IMR-90 (cell line): ENCODE measurements at regions not wholly inside any gene's neighbourhood (a gene's known extent, or its start where the extent isn't known, plus 50 kb on each side); places are given as distances from the start of the nearest gene placed in this dataset.

ENCODE experiments used
- ATAC-seq: fragments of 200-7000 bp; cut with Tn5 transposase; 2 replicates; pipeline ENCODE4 v1.9.1; 2020; ENCODE audit warnings: low read depth, mild to moderate bottlenecking, moderate library complexity
- BruUV-seq: library from RNA; stranded (reverse); fragments of 400-500 nt; replicated peaks from 2 replicates; lab custom pipeline; 2021; lab: Mats Ljungman, UMichigan
- CTCF ChIA-PET: fragments of 300-600 bp; formaldehyde crosslinking; extraction: SDS; loops from one replicate; lab custom pipeline; 2021; ENCODE audit warnings: antibody characterized with exemption; lab: Yijun Ruan, JAX
- POLR2A ChIA-PET: fragments of 300-600 bp; sonication (Branson Sonifier 250); formaldehyde crosslinking; loops from one replicate; lab custom pipeline; 2022; ENCODE audit warnings: antibody characterized with exemption; ENCODE audit not compliant: unreplicated experiment; lab: Charles Lee
- DNase-seq: peaks from one replicate; pipeline ENCODE4 v3.0.0; 2013
- H2AFZ ChIP-seq: replicated peaks from 2 replicates; pipeline ENCODE3; 2013; ENCODE audit warnings: low read length, mild to moderate bottlenecking; ENCODE audit not compliant: poor library complexity
- H2AK5ac ChIP-seq: 2 replicates; pipeline ENCODE4 v1.6.1; 2013; ENCODE audit warnings: low read depth, low read length, inconsistent platforms
- H2AK9ac ChIP-seq: replicated peaks from 2 replicates; pipeline ENCODE3; 2013; ENCODE audit warnings: mild to moderate bottlenecking, low read depth, low read length, moderate library complexity; ENCODE audit not compliant: poor library complexity
- H2BK120ac ChIP-seq: 2 replicates; pipeline ENCODE4 v1.6.1; 2013; ENCODE audit warnings: low read depth, low read length, inconsistent platforms
- H2BK15ac ChIP-seq: 3 replicates; pipeline ENCODE4 v1.6.1; 2013; ENCODE audit warnings: low read depth, low read length, inconsistent platforms
- H2BK20ac ChIP-seq: 2 replicates; pipeline ENCODE4 v1.6.1; 2013; ENCODE audit warnings: low read depth, mild to moderate bottlenecking, inconsistent platforms, low read length, moderate library complexity
- H2BK5ac ChIP-seq: 2 replicates; pipeline ENCODE4 v1.6.1; 2013; ENCODE audit warnings: mild to moderate bottlenecking, low read depth, low read length, inconsistent platforms; ENCODE audit not compliant: poor library complexity, severe bottlenecking
- H3K14ac ChIP-seq: replicated peaks from 2 replicates; pipeline ENCODE4 v1.6.1; 2013; ENCODE audit warnings: low read depth, low read length, inconsistent platforms
- H3K18ac ChIP-seq: 2 replicates; pipeline ENCODE4 v1.6.1; 2013; ENCODE audit warnings: low read depth, low read length, control low read depth
- H3K23ac ChIP-seq: 2 replicates; pipeline ENCODE4 v1.6.1; 2013; ENCODE audit warnings: low read depth, low read length, inconsistent platforms
- H3K27ac ChIP-seq: 2 replicates; pipeline ENCODE4 v1.5.1; 2013; ENCODE audit warnings: mild to moderate bottlenecking, control low read depth, low read length; ENCODE audit not compliant: insufficient read depth
- H3K27me3 ChIP-seq: 2 replicates; pipeline ENCODE4 v1.6.1; 2013; ENCODE audit warnings: low read length; ENCODE audit not compliant: control insufficient read depth, insufficient read depth
- H3K36me3 ChIP-seq: 2 replicates; pipeline ENCODE4 v1.6.1; 2013; ENCODE audit warnings: low read length, mixed read lengths; ENCODE audit not compliant: control insufficient read depth, insufficient read depth
- H3K4ac ChIP-seq: 2 replicates; pipeline ENCODE4 v1.6.1; 2013; ENCODE audit warnings: low read depth, low read length, inconsistent platforms
- H3K4me1 ChIP-seq: 2 replicates; pipeline ENCODE4 v1.6.1; 2013; ENCODE audit warnings: low read length, mixed read lengths; ENCODE audit not compliant: control insufficient read depth, insufficient read depth
- H3K4me2 ChIP-seq: 2 replicates; pipeline ENCODE4 v1.6.1; 2013; ENCODE audit warnings: low read depth, mild to moderate bottlenecking, control low read depth, low read length, moderate library complexity
- H3K4me3 ChIP-seq: 2 replicates; pipeline ENCODE4 v1.5.1; 2013; ENCODE audit warnings: low read depth, mild to moderate bottlenecking, control low read depth, low read length, moderate library complexity; ENCODE audit not compliant: insufficient read depth
- H3K56ac ChIP-seq: 2 replicates; pipeline ENCODE4 v1.6.1; 2013; ENCODE audit warnings: low read length, inconsistent platforms; ENCODE audit not compliant: insufficient read depth; ENCODE audit errors: extremely low read depth
- H3K79me1 ChIP-seq, 2 experiments: 2 replicates each; pipeline ENCODE4 v1.6.1; 2013; ENCODE audit warnings: low read length in 2 of 2, inconsistent platforms in 1 of 2, low read depth in 1 of 2
- H3K9ac ChIP-seq: 2 replicates; pipeline ENCODE4 v1.6.1; 2013; ENCODE audit warnings: low read depth, low read length, control low read depth
- H3K9me1 ChIP-seq: 2 replicates; pipeline ENCODE4 v1.6.1; 2013; ENCODE audit warnings: low read length, inconsistent platforms; ENCODE audit not compliant: insufficient read depth
- H3K9me3 ChIP-seq: 2 replicates; pipeline ENCODE4 v1.6.1; 2013; ENCODE audit warnings: low read length; ENCODE audit not compliant: control insufficient read depth, insufficient read depth
- H4K20me1 ChIP-seq: 2 replicates; pipeline ENCODE4 v1.6.1; 2013; ENCODE audit warnings: low read length, inconsistent platforms; ENCODE audit not compliant: insufficient read depth
- H4K5ac ChIP-seq: 2 replicates; pipeline ENCODE4 v1.6.1; 2013; ENCODE audit warnings: mild to moderate bottlenecking, low read depth, low read length, control low read depth
- H4K8ac ChIP-seq, 2 experiments: 2 replicates each; pipeline ENCODE4 v1.6.1; 2013; ENCODE audit warnings: low read depth in 2 of 2, low read length in 2 of 2, control low read depth in 1 of 2, inconsistent platforms in 1 of 2
- H4K91ac ChIP-seq: 2 replicates; pipeline ENCODE4 v1.6.1; 2013; ENCODE audit warnings: low read depth, low read length, inconsistent platforms; ENCODE audit not compliant: insufficient read depth
- BHLHE40 ChIP-seq: fragments of 150-350 bp; IDR thresholded peaks from 2 replicates; pipeline ENCODE4 v1.6.1; 2016; ENCODE audit warnings: mild to moderate bottlenecking, low read depth, low read length
- CTCF ChIP-seq: conservative IDR thresholded peaks from 2 replicates; pipeline ENCODE4 v1.5.1; 2012; ENCODE audit warnings: mild to moderate bottlenecking, low read depth, low read length, improper control_type of control experiment
- POLR2A ChIP-seq: IDR thresholded peaks from 2 replicates; pipeline ENCODE4 v1.6.1; 2012; ENCODE audit warnings: mild to moderate bottlenecking, low read depth, low read length
- RFX5 ChIP-seq: IDR thresholded peaks from 2 replicates; pipeline ENCODE4 v1.8.0; 2012; ENCODE audit warnings: low read depth, mild to moderate bottlenecking, low read length, moderate library complexity
- SMC3 ChIP-seq: fragments of 150-350 bp; IDR thresholded peaks from 2 replicates; pipeline ENCODE4 v1.6.1; 2016; ENCODE audit warnings: low read depth, mild to moderate bottlenecking, antibody characterized with exemption, low read length, moderate library complexity
- WGBS, 2 experiments: methylation state at CpG; one replicate each; pipeline versions ENCODE4 v1.1.5 to v1.1.7; 2013; ENCODE audit warnings: missing lambda C conversion rate in 2 of 2; ENCODE audit not compliant: insufficient read length in 1 of 2; ENCODE audit errors: extremely low coverage in 2 of 2; 5-methylcytosine and 5-hydroxymethylcytosine counted together
- dilution Hi-C: fragments of 300-500 bp; cut with HindIII; formaldehyde crosslinking; loops from one replicate; pipeline ENCODE4 v1.14.3; 2018; ENCODE audit warnings: low sequenced_read_pairs; ENCODE audit not compliant: unreplicated experiment
- in situ Hi-C: fragments of 300-500 bp; cut with MboI; formaldehyde crosslinking; loops from 3 replicates; pipeline ENCODE4 v1.14.3; 2019; ENCODE audit warnings: low sequenced_read_pairs, inconsistent platforms, mixed read lengths
- intact Hi-C: fragments of 100-400 bp; cut with micrococcal nuclease; formaldehyde crosslinking; loops from 2 replicates; pipeline ENCODE4 v1.10.0; 2022
- TF ChIP-seq, protein P1 (sequence below): fragments of 150-350 bp; IDR thresholded peaks from 2 replicates; pipeline ENCODE4 v1.6.1; 2016; ENCODE audit warnings: low read depth, mild to moderate bottlenecking, low read length, moderate library complexity, borderline replicate concordance
- TF ChIP-seq, protein P2 (sequence below): fragments of 150-350 bp; IDR thresholded peaks from 2 replicates; pipeline ENCODE4 v1.6.1; 2017; ENCODE audit warnings: mild to moderate bottlenecking, antibody characterized with exemption, low read length, low read depth

- no TSS peak for BruUV-seq
- no CpG with 5 or more reads among the region's 9 CpGs for WGBS, 2 experiments
- CTCF ChIA-PET = no interaction called here
Measured at GRCh38 chr21:18877917-18878316, 474.3 kb upstream of the TMPRSS15 start.

More at GRCh38 chr21:18877917-18878316, 474.3 kb upstream of the TMPRSS15 start:
- no peak overlapping the region for H2AK5ac ChIP-seq
- TF ChIP-seq, protein P1, sequence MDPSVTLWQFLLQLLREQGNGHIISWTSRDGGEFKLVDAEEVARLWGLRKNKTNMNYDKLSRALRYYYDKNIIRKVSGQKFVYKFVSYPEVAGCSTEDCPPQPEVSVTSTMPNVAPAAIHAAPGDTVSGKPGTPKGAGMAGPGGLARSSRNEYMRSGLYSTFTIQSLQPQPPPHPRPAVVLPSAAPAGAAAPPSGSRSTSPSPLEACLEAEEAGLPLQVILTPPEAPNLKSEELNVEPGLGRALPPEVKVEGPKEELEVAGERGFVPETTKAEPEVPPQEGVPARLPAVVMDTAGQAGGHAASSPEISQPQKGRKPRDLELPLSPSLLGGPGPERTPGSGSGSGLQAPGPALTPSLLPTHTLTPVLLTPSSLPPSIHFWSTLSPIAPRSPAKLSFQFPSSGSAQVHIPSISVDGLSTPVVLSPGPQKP = no peak
- TF ChIP-seq RFX5 (no peak), BHLHE40 (no peak), CTCF (no peak), SMC3 (no peak), POLR2A (no peak)
- TF ChIP-seq, protein P2, sequence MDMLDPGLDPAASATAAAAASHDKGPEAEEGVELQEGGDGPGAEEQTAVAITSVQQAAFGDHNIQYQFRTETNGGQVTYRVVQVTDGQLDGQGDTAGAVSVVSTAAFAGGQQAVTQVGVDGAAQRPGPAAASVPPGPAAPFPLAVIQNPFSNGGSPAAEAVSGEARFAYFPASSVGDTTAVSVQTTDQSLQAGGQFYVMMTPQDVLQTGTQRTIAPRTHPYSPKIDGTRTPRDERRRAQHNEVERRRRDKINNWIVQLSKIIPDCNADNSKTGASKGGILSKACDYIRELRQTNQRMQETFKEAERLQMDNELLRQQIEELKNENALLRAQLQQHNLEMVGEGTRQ = no peak
- H3K27me3 ChIP-seq = no peaks in the 10 kb centered on the region
- H3K27ac ChIP-seq = no peak overlapping the region
- H2BK20ac ChIP-seq = no peak overlapping the region
- intact Hi-C loops = no loop called here
- H3K4me3 ChIP-seq = no peak overlapping the region
- H2BK5ac ChIP-seq = no peak overlapping the region
- no peak overlapping the region for H3K18ac ChIP-seq
- POLR2A ChIA-PET = no interaction called here
- no peaks in the 10 kb centered on the region for H3K9me1 ChIP-seq
- no peak overlapping the region for H2BK120ac ChIP-seq
- no peak overlapping the region for H3K4ac ChIP-seq
- H3K14ac ChIP-seq = no peak overlapping the region
- H3K9me3 ChIP-seq = peaks cover 10% of the 10 kb centered on the region
- no peaks in the 10 kb centered on the region for H3K79me1 ChIP-seq
- dilution Hi-C loops = no loop called here
- ATAC-seq = no peak
- no peak overlapping the region for H2BK15ac ChIP-seq
- H3K23ac ChIP-seq = no peak overlapping the region
- H4K91ac ChIP-seq = no peak overlapping the region
- no peak overlapping the region for H4K5ac ChIP-seq
- H3K56ac ChIP-seq = no peak overlapping the region
- H3K9ac ChIP-seq = no peak overlapping the region
- H4K8ac ChIP-seq = no peak overlapping the region
- H3K4me1 ChIP-seq = no peaks in the 10 kb centered on the region
- no peak overlapping the region for H2AK9ac ChIP-seq
- H4K20me1 ChIP-seq = no peaks in the 10 kb centered on the region
- H3K4me2 ChIP-seq = no peak overlapping the region
- DNase-seq = no peak
- no peak overlapping the region for H2AFZ ChIP-seq
- in situ Hi-C loops = no loop called here
- H3K36me3 ChIP-seq = no peaks in the 10 kb centered on the region
